H9 (cell line): ENCODE measurements at regions not wholly inside any gene's neighbourhood (a gene's known extent, or its start where the extent isn't known, plus 50 kb on each side); places are given as distances from the start of the nearest gene placed in this dataset.

Experiments
- DNase-seq: peaks from one replicate; pipeline ENCODE4 v3.0.0-alpha.2; 2017
- H2AFZ ChIP-seq: one replicate; pipeline ENCODE4 v1.6.1; 2013; ENCODE audit warnings: mild to moderate bottlenecking, low read length, control low read depth, moderate library complexity
- H2AK5ac ChIP-seq: 2 replicates; pipeline ENCODE4 v1.6.1; 2013; ENCODE audit warnings: low read length, control low read depth, mixed read lengths; ENCODE audit not compliant: insufficient read length
- H2BK120ac ChIP-seq: one replicate; pipeline ENCODE4 v1.6.1; 2013; ENCODE audit warnings: low read depth, mild to moderate bottlenecking, low read length, control low read depth, inconsistent platforms; ENCODE audit not compliant: poor library complexity, severe bottlenecking
- H2BK12ac ChIP-seq: 2 replicates; pipeline ENCODE4 v1.6.1; 2013; ENCODE audit warnings: low read length, control low read depth, mixed read lengths, low read depth; ENCODE audit not compliant: insufficient read length
- H2BK15ac ChIP-seq: 2 replicates; pipeline ENCODE4 v1.6.1; 2013; ENCODE audit warnings: low read depth, low read length, control low read depth
- H2BK20ac ChIP-seq: one replicate; pipeline ENCODE4 v1.6.1; 2013; ENCODE audit warnings: low read depth, mild to moderate bottlenecking, low read length, control low read depth, inconsistent platforms; ENCODE audit not compliant: poor library complexity, severe bottlenecking
- H2BK5ac ChIP-seq: 2 replicates; pipeline ENCODE4 v1.6.1; 2013; ENCODE audit warnings: low read length, control low read depth, mixed read lengths; ENCODE audit not compliant: insufficient read length
- H3K14ac ChIP-seq: 2 replicates; pipeline ENCODE4 v1.6.1; 2013; ENCODE audit warnings: low read length, control low read depth; ENCODE audit not compliant: insufficient read depth
- H3K18ac ChIP-seq: 2 replicates; pipeline ENCODE4 v1.6.1; 2013; ENCODE audit warnings: low read depth, mild to moderate bottlenecking, mixed read lengths, low read length, control low read depth; ENCODE audit not compliant: insufficient read length
- H3K23ac ChIP-seq: 2 replicates; pipeline ENCODE4 v1.6.1; 2013; ENCODE audit warnings: low read length, control low read depth, mixed read lengths, low read depth; ENCODE audit not compliant: insufficient read length
- H3K23me2 ChIP-seq: 2 replicates; pipeline ENCODE4 v1.6.1; 2013; ENCODE audit warnings: low read depth, mild to moderate bottlenecking, mixed read lengths, low read length, control low read depth; ENCODE audit not compliant: insufficient read length, poor library complexity, severe bottlenecking
- H3K27ac ChIP-seq: 2 replicates; pipeline ENCODE4 v1.5.1; 2013; ENCODE audit warnings: low read length, control low read depth, mixed read lengths, low read depth; ENCODE audit not compliant: insufficient read length
- H3K27me3 ChIP-seq: 2 replicates; pipeline ENCODE4 v1.6.1; 2013; ENCODE audit warnings: low read length, control low read depth, inconsistent platforms; ENCODE audit not compliant: insufficient read depth
- H3K4ac ChIP-seq: 2 replicates; pipeline ENCODE4 v1.6.1; 2013; ENCODE audit warnings: low read depth, mild to moderate bottlenecking, control low read depth, inconsistent platforms, low read length, moderate library complexity
- H3K4me1 ChIP-seq: 2 replicates; pipeline ENCODE4 v1.6.1; 2013; ENCODE audit warnings: low read length, control low read depth, inconsistent platforms; ENCODE audit not compliant: insufficient read depth
- H3K4me2 ChIP-seq: 2 replicates; pipeline ENCODE4 v1.6.1; 2013; ENCODE audit warnings: low read length, control low read depth, mixed read lengths; ENCODE audit not compliant: insufficient read length, insufficient read depth
- H3K56ac ChIP-seq: 2 replicates; pipeline ENCODE4 v1.6.1; 2013; ENCODE audit warnings: low read depth, mild to moderate bottlenecking, mixed read lengths, low read length, control low read depth; ENCODE audit not compliant: insufficient read length
- H3K79me1 ChIP-seq: 2 replicates; pipeline ENCODE4 v1.6.1; 2013; ENCODE audit warnings: low read depth, mild to moderate bottlenecking, moderate library complexity, low read length, control low read depth, inconsistent platforms; ENCODE audit not compliant: insufficient read depth, poor library complexity, severe bottlenecking
- H3K79me2 ChIP-seq: 2 replicates; pipeline ENCODE4 v1.6.1; 2013; ENCODE audit warnings: low read length, control low read depth, inconsistent platforms; ENCODE audit not compliant: insufficient read depth
- H3K9ac ChIP-seq: 2 replicates; pipeline ENCODE4 v1.6.1; 2013; ENCODE audit warnings: low read length, control low read depth, mixed read lengths; ENCODE audit not compliant: insufficient read length; ENCODE audit errors: extremely low read depth
- H3K9me3 ChIP-seq: one replicate; pipeline ENCODE4 v1.6.1; 2013; ENCODE audit warnings: low read depth, low read length, inconsistent platforms; ENCODE audit not compliant: control insufficient read depth
- H3T11ph ChIP-seq: one replicate; pipeline ENCODE4 v1.6.1; 2013; ENCODE audit warnings: mild to moderate bottlenecking, low read length, control low read depth, inconsistent platforms
- H4K20me1 ChIP-seq: one replicate; pipeline ENCODE4 v1.6.1; 2013; ENCODE audit not compliant: control insufficient read depth, insufficient read length, insufficient read depth
- H4K5ac ChIP-seq: 2 replicates; pipeline ENCODE4 v1.6.1; 2013; ENCODE audit warnings: low read depth, mild to moderate bottlenecking, mixed read lengths, low read length, control low read depth; ENCODE audit not compliant: insufficient read length
- H4K8ac ChIP-seq: replicated peaks from 2 replicates; pipeline ENCODE4 v1.6.1; 2013; ENCODE audit warnings: low read length, control low read depth, mixed read lengths, low read depth; ENCODE audit not compliant: insufficient read length
- H4K91ac ChIP-seq: 2 replicates; pipeline ENCODE4 v1.6.1; 2013; ENCODE audit warnings: low read depth, mild to moderate bottlenecking, moderate library complexity, mixed read lengths, low read length, control low read depth; ENCODE audit not compliant: insufficient read length
- H3K27ac Mint-ChIP-seq, 3 experiments: 2 replicates in 2 of 3; 3 replicates in 1 of 3; pipeline ENCODE4 v1.8.0; 2020 to 2021; ENCODE audit warnings: mixed read lengths in 3 of 3, mild to moderate bottlenecking in 1 of 3, moderate library complexity in 1 of 3
- H3K27me3 Mint-ChIP-seq: 2 replicates; pipeline ENCODE4 v1.8.0; 2021; ENCODE audit warnings: low read depth, mild to moderate bottlenecking, moderate library complexity, mixed read lengths
- H3K36me3 Mint-ChIP-seq, 3 experiments: 2 replicates in 2 of 3; 3 replicates in 1 of 3; pipeline ENCODE4 v1.8.0; 2020 to 2021; ENCODE audit warnings: low read depth in 3 of 3, mixed read lengths in 3 of 3; ENCODE audit not compliant: insufficient read depth in 1 of 3
- H3K4me1 Mint-ChIP-seq, 2 experiments: 2 replicates each; pipeline ENCODE4 v1.8.0; 2020; ENCODE audit warnings: mixed read lengths in 2 of 2
- H3K4me3 Mint-ChIP-seq, 2 experiments: 2 replicates in 1 of 2; 3 replicates in 1 of 2; pipeline ENCODE4 v1.8.0; 2020 to 2021; ENCODE audit warnings: mild to moderate bottlenecking in 2 of 2, mixed read lengths in 2 of 2, moderate library complexity in 1 of 2
- H3K9me3 Mint-ChIP-seq, 2 experiments: 2 replicates in 1 of 2; 3 replicates in 1 of 2; pipeline ENCODE4 v1.8.0; 2020; ENCODE audit warnings: mild to moderate bottlenecking in 2 of 2, mixed read lengths in 2 of 2, moderate library complexity in 1 of 2
- CTCF ChIP-seq: fragments of 200-600 bp; sonication (generic); conservative IDR thresholded peaks from 3 replicates; pipeline ENCODE4 v1.8.0; 2021; ENCODE audit warnings: antibody characterized with exemption, mild to moderate bottlenecking
- WGBS: extraction: QIAGEN DNeasy Blood & Tissue Kit; methylation state at CpG from one replicate; pipeline ENCODE4 v1.1.7; 2013; ENCODE audit warnings: missing lambda C conversion rate, low lambda C conversion rate, mixed read lengths; ENCODE audit not compliant: insufficient read length; ENCODE audit errors: extremely low coverage; 5-methylcytosine and 5-hydroxymethylcytosine counted together

GRCh38 chr4:41814565-41814964 lies 66.0 kb upstream of the PHOX2B start:
- no peak overlapping the region for H3K4ac ChIP-seq
- no peak overlapping the region for H2AK5ac ChIP-seq
- H3K36me3 Mint-ChIP-seq = no peaks in the 10 kb centered on the region
- H3K23ac ChIP-seq = no peak overlapping the region
- no CpG with 5 or more reads among the region's 10 CpGs for WGBS
- no peak overlapping the region for H4K5ac ChIP-seq
- H3K14ac ChIP-seq = no peak overlapping the region
- no peaks in the 10 kb centered on the region for H3K9me3 ChIP-seq
- H3K9ac ChIP-seq = no peak overlapping the region
- H2BK120ac ChIP-seq = no peak overlapping the region
- no peak overlapping the region for H3T11ph ChIP-seq
- no peak overlapping the region; a peak in 1 of 5 replicates for H3K4me3 Mint-ChIP-seq
- H4K8ac ChIP-seq = no peak overlapping the region
- no peak overlapping the region for H2BK20ac ChIP-seq
- no peaks in the 10 kb centered on the region for H3K79me2 ChIP-seq
- H3K27me3 Mint-ChIP-seq = peaks cover 46% of the 10 kb centered on the region
- no peak overlapping the region for H4K91ac ChIP-seq
- H3K4me1 Mint-ChIP-seq = peaks cover 3 to 5% of the 10 kb centered on the region in 2 experiments
- peak; percentile 69 for TF ChIP-seq CTCF
- no peak overlapping the region for H2BK15ac ChIP-seq
- no peak overlapping the region for H3K18ac ChIP-seq
- no peak overlapping the region for H3K27ac ChIP-seq
- no peaks in the 10 kb centered on the region for H3K4me1 ChIP-seq
- H4K20me1 ChIP-seq = no peaks in the 10 kb centered on the region
- no peak overlapping the region for H3K4me2 ChIP-seq
- H2AFZ ChIP-seq = no peak overlapping the region
- no peak overlapping the region for H3K56ac ChIP-seq
- no peaks in the 10 kb centered on the region for H3K23me2 ChIP-seq
- no peak overlapping the region for H3K27ac Mint-ChIP-seq
- DNase-seq = peak; percentile 66
- 0 out of 2 replicates have a peak, but pooled peaks cover 2% of the 10 kb centered on the region for H3K27me3 ChIP-seq
- no peaks in the 10 kb centered on the region for H3K79me1 ChIP-seq
- no peaks in the 10 kb centered on the region for H3K9me3 Mint-ChIP-seq
- H2BK12ac ChIP-seq = no peak overlapping the region
- no peak overlapping the region for H2BK5ac ChIP-seq
